Chondrocyte (in vitro differentiated cells): ENCODE measurements at regions not wholly inside any gene's neighbourhood (a gene's known extent, or its start where the extent isn't known, plus 50 kb on each side); places are given as distances from the start of the nearest gene placed in this dataset.

Source experiments
- DNase-seq: peaks from one replicate; pipeline ENCODE4 v3.0.0; 2021; ENCODE audit warnings: mixed read lengths, low spot score
- H3K27ac Mint-ChIP-seq: one replicate; pipeline ENCODE4 v1.8.0; 2021; ENCODE audit warnings: mild to moderate bottlenecking, moderate library complexity, mixed read lengths; ENCODE audit not compliant: unreplicated experiment
- H3K27me3 Mint-ChIP-seq: 2 replicates; pipeline ENCODE4 v1.8.0; 2021; ENCODE audit warnings: low read depth, mixed read lengths
- H3K36me3 Mint-ChIP-seq: 2 replicates; pipeline ENCODE4 v1.8.0; 2021; ENCODE audit warnings: low read depth, mixed read lengths
- H3K4me1 Mint-ChIP-seq: 2 replicates; pipeline ENCODE4 v1.8.0; 2021; ENCODE audit warnings: low read depth, mild to moderate bottlenecking, mixed read lengths
- H3K4me3 Mint-ChIP-seq: one replicate; pipeline ENCODE4 v1.8.0; 2021; ENCODE audit warnings: mild to moderate bottlenecking, moderate library complexity, mixed read lengths; ENCODE audit not compliant: unreplicated experiment
- H3K9me3 Mint-ChIP-seq: 2 replicates; pipeline ENCODE4 v1.8.0; 2021; ENCODE audit warnings: low read depth, mixed read lengths
- CTCF ChIP-seq: fragments of 200-600 bp; sonication (generic); IDR thresholded peaks from 2 replicates; pipeline ENCODE4 v1.5.0; 2021; ENCODE audit warnings: antibody characterized with exemption, mild to moderate bottlenecking, moderate library complexity

DNA sequence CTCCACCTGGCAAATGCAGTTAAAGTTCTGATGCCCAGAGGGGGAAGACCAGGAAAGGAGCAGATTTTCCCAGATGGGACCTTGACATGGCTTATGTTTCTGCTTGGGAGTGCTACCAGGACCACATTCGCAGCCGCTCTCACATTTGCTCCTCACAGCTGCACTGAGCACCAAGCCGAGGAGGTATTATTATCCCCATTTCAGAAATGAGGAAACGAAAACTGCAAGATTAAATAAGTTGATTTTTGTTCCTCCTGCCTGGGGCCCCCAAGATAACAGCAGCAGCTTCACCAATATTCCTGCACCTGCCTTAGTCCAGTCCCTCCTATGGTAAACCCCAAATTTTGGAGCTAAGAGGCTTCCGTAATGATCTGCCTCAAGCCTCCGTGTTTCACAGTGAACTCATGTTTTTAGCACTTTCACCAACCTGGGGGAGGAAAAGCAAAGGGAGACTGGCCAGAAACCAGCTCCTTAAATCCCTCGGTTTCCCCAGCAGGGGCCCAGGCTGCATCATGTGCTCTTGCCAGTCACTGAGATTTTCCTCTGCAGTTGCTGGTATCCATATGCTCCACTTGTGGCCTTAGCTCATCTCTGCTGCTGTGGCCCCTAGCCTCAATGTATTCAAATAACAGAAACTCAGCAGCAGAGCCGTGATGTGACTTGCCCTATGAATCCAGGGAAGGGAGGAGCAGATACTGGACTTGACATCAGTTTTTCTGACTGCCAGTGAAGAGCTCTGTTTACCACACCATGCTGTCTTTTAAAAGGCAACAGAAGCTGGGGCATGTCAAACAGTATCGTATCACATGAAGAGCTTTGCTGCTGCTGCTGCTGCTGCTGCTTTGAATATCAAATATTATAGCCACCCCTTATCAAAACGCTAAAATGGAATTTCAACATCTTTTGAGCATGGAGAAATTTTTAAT, 95.5 kb upstream of the KLHL13 start:
- TF ChIP-seq CTCF, result no peak
- DNase-seq, result no peak
- peaks cover 2% of the 10 kb centered on the region for H3K27me3 Mint-ChIP-seq
- no peak overlapping the region for H3K4me3 Mint-ChIP-seq
- H3K9me3 Mint-ChIP-seq, result no peaks in the 10 kb centered on the region
- no peaks in the 10 kb centered on the region for H3K36me3 Mint-ChIP-seq
- H3K4me1 Mint-ChIP-seq, result no peaks in the 10 kb centered on the region
- H3K27ac Mint-ChIP-seq, result no peak overlapping the region

DNA sequence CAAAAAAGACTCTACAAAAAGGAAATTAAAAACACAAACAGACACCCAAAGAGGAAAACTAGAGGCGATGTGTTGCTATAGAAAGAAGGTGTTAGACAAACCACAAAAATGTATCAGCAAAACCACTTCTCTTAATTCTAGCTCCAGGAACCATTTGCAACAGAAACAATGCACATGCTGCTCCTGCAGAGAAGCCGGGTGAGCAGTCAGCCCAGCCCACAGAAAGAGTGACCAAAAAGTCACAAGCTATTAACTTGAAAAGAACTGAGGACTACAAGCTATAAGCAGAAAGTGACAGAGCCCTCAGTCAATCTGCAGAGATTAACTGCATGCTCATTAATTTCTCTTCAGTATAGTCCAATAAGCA, 96.2 kb upstream of the KLHL13 start:
- Mint-ChIP-seq H3K36me3 (no peaks in the 10 kb centered on the region), H3K9me3 (no peaks in the 10 kb centered on the region), H3K27me3 (peaks cover 2% of the 10 kb centered on the region), H3K4me3 (no peak overlapping the region), H3K27ac (no peak overlapping the region), H3K4me1 (no peaks in the 10 kb centered on the region)
- TF ChIP-seq CTCF, result no peak
- DNase-seq, result no peak

GRCh38 chrX:118215346-118215745, 98.7 kb upstream of the KLHL13 start:
- H3K9me3 Mint-ChIP-seq, result no peaks in the 10 kb centered on the region
- no peaks in the 10 kb centered on the region for H3K4me1 Mint-ChIP-seq
- no peak for TF ChIP-seq CTCF
- peaks cover 2% of the 10 kb centered on the region for H3K27me3 Mint-ChIP-seq
- H3K4me3 Mint-ChIP-seq, result no peak overlapping the region
- H3K36me3 Mint-ChIP-seq, result no peaks in the 10 kb centered on the region
- DNase-seq, result no peak
- H3K27ac Mint-ChIP-seq, result no peak overlapping the region

GRCh38 chrX:118216087-118216486, 99.5 kb upstream of the KLHL13 start:
- no peaks in the 10 kb centered on the region for H3K36me3 Mint-ChIP-seq
- peaks cover 2% of the 10 kb centered on the region for H3K27me3 Mint-ChIP-seq
- no peaks in the 10 kb centered on the region for H3K9me3 Mint-ChIP-seq
- H3K4me1 Mint-ChIP-seq, result no peaks in the 10 kb centered on the region
- no peak overlapping the region for H3K4me3 Mint-ChIP-seq
- no peak for DNase-seq
- H3K27ac Mint-ChIP-seq, result no peak overlapping the region
- no peak for TF ChIP-seq CTCF

- Mint-ChIP-seq H3K27me3 (peaks cover 2% of the 10 kb centered on the region), H3K4me3 (no peak overlapping the region), H3K27ac (no peak overlapping the region), H3K4me1 (no peaks in the 10 kb centered on the region), H3K9me3 (no peaks in the 10 kb centered on the region), H3K36me3 (no peaks in the 10 kb centered on the region)
- DNase-seq, result no peak
- TF ChIP-seq CTCF, result no peak
Measured at GRCh38 chrX:118216509-118216908, 99.9 kb upstream of the KLHL13 start.
